GM18861 (cell line): ENCODE measurements at regions not wholly inside any gene's neighbourhood (a gene's known extent, or its start where the extent isn't known, plus 50 kb on each side); places are given as distances from the start of the nearest gene placed in this dataset.
"Not testable (repeated sequence)": the region's sequence is repeated elsewhere in the genome, so short reads cannot be mapped to it uniquely, and the experiment has no call there.

Experiments used
- ATAC-seq: cut with Tn5 transposase; IDR thresholded peaks from one replicate; pipeline ENCODE4 v1.9.1; 2021; ENCODE audit not compliant: unreplicated experiment

- ATAC-seq: no peak
Observed at GRCh38 chr17:70426752-70427151, 257.4 kb downstream of the KCNJ2 start.

- no peak for ATAC-seq
Observed at GRCh38 chr17:70434536-70435490, 265.5 kb downstream of the KCNJ2 start.

- ATAC-seq: no peak
Observed at GRCh38 chr17:70437656-70438055, 268.3 kb downstream of the KCNJ2 start.

GRCh38 chr17:70446446-70446845 lies 277.1 kb downstream of the KCNJ2 start:
- no peak for ATAC-seq

- no peak for ATAC-seq
Observed at GRCh38 chr17:70447588-70447987, 278.3 kb downstream of the KCNJ2 start.

- not testable (repeated sequence) for ATAC-seq
Observed at GRCh38 chr17:70453075-70453474, 283.7 kb downstream of the KCNJ2 start.

- ATAC-seq: no peak
Observed at GRCh38 chr17:70454377-70454776, 285.0 kb downstream of the KCNJ2 start.

GRCh38 chr17:70454908-70455307 lies 285.6 kb downstream of the KCNJ2 start:
- ATAC-seq: no peak

- no peak for ATAC-seq
Observed at GRCh38 chr17:70464995-70465394, 295.7 kb downstream of the KCNJ2 start.

- ATAC-seq: no peak
Observed at GRCh38 chr17:70468661-70469060, 299.3 kb downstream of the KCNJ2 start.

- ATAC-seq: no peak
Observed at GRCh38 chr17:70473049-70473448, 303.7 kb downstream of the KCNJ2 start.

- ATAC-seq: no peak
Observed at GRCh38 chr17:70476368-70476767, 307.0 kb downstream of the KCNJ2 start.

- no peak for ATAC-seq
Observed at GRCh38 chr17:70478902-70479301, 309.6 kb downstream of the KCNJ2 start.

- no peak for ATAC-seq
Observed at GRCh38 chr17:70479779-70480178, 310.4 kb downstream of the KCNJ2 start.

- no peak for ATAC-seq
Observed at GRCh38 chr17:70483624-70484023, 314.3 kb downstream of the KCNJ2 start.

- ATAC-seq: no peak
Observed at GRCh38 chr17:70484050-70484449, 314.7 kb downstream of the KCNJ2 start.

- ATAC-seq: no peak
Observed at GRCh38 chr17:70484496-70484895, 315.2 kb downstream of the KCNJ2 start.

- ATAC-seq: no peak
Observed at GRCh38 chr17:70492368-70492767, 323.0 kb downstream of the KCNJ2 start.

GRCh38 chr17:70493277-70493874 lies 324.0 kb downstream of the KCNJ2 start:
- no peak for ATAC-seq

GRCh38 chr17:70498631-70499030 lies 329.3 kb downstream of the KCNJ2 start:
- ATAC-seq: no peak

GRCh38 chr17:70499067-70499786 lies 329.9 kb downstream of the KCNJ2 start:
- no peak for ATAC-seq

GRCh38 chr17:70503449-70503848 lies 334.1 kb downstream of the KCNJ2 start:
- no peak for ATAC-seq
